ENCODE measurements at regions not wholly inside any gene's neighbourhood (a gene's known extent, or its start where the extent isn't known, plus 50 kb on each side); places are given as distances from the start of the nearest gene placed in this dataset.

DNA sequence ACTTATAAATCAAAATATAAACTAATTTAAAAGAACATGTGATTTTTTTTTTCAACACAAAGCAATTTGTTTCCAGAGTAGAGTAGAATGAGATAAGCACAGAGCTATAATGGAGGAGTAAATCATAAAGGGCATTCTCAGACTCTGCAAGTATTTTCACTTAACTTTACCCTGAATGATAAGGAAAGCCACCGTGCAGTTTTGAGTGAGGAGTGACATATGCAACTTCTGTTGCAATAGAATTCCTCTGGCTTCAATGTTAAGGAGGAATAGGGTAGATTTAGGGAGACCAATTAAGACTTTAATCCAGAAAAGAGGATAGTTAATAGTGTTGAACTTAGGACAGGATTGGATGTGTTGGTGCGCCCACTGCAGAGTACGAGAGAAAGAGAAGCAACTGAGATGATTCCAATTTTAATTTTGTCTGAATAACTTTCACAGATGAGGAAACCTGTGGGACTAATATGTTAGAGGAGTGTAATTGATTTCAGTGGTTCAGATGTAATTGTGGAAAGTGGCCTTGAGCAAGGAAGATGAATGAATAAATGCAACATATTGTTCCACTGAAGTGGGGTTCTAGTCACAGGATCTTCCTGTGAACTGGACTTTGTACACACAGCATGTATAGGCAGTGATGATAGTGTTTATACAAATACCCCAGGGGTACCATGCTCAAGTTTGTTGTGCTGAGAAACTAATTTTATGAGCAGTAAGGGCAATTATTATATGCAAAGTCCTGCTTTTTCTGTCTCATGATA is 255.5 kb upstream of the ANO3 start:
- no peak overlapping the region for H3K9ac ChIP-seq (ENCODE audit: low read depth, low read length)
- no peaks in the 10 kb centered on the region for H3K4me1 ChIP-seq (ENCODE audit: insufficient read depth, low read length)
- H3K4me2 ChIP-seq (ENCODE audit: insufficient read depth, low read length), result no peak overlapping the region
- no peak for ATAC-seq (ENCODE audit: insufficient read depth, low read depth)
- TF ChIP-seq, protein P1, sequence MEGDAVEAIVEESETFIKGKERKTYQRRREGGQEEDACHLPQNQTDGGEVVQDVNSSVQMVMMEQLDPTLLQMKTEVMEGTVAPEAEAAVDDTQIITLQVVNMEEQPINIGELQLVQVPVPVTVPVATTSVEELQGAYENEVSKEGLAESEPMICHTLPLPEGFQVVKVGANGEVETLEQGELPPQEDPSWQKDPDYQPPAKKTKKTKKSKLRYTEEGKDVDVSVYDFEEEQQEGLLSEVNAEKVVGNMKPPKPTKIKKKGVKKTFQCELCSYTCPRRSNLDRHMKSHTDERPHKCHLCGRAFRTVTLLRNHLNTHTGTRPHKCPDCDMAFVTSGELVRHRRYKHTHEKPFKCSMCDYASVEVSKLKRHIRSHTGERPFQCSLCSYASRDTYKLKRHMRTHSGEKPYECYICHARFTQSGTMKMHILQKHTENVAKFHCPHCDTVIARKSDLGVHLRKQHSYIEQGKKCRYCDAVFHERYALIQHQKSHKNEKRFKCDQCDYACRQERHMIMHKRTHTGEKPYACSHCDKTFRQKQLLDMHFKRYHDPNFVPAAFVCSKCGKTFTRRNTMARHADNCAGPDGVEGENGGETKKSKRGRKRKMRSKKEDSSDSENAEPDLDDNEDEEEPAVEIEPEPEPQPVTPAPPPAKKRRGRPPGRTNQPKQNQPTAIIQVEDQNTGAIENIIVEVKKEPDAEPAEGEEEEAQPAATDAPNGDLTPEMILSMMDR (IDR thresholded peaks at IDR 0.05; ENCODE audit: borderline replicate concordance, extremely low read depth, low read length, poor library complexity, severe bottlenecking), result no peak
- no peak for TF ChIP-seq EZH2 (IDR thresholded peaks at IDR 0.05; ENCODE audit: borderline replicate concordance, low read depth, low read length, severe bottlenecking)
- no peaks in the 10 kb centered on the region for H3K27me3 ChIP-seq (ENCODE audit: insufficient read depth, low read length, poor library complexity)
- H3K4me3 ChIP-seq (ENCODE audit: low read depth in 1 of 2, low read length in 2 of 2), result no peak overlapping the region
- H3K27ac ChIP-seq (ENCODE audit: low read length), result no peak overlapping the region
- no peak for DNase-seq
- H3K36me3 ChIP-seq (ENCODE audit: insufficient read depth, low read length), result no peaks in the 10 kb centered on the region
- no peaks in the 10 kb centered on the region for H3K79me2 ChIP-seq (ENCODE audit: insufficient read depth, low read length)
- no peak overlapping the region for H2AFZ ChIP-seq (ENCODE audit: low read depth, low read length)
- H4K20me1 ChIP-seq (ENCODE audit: insufficient read depth, low read length), result no peaks in the 10 kb centered on the region
- no peaks in the 10 kb centered on the region for H3K9me3 ChIP-seq (ENCODE audit: insufficient read depth, low read length, severe bottlenecking)

DNA sequence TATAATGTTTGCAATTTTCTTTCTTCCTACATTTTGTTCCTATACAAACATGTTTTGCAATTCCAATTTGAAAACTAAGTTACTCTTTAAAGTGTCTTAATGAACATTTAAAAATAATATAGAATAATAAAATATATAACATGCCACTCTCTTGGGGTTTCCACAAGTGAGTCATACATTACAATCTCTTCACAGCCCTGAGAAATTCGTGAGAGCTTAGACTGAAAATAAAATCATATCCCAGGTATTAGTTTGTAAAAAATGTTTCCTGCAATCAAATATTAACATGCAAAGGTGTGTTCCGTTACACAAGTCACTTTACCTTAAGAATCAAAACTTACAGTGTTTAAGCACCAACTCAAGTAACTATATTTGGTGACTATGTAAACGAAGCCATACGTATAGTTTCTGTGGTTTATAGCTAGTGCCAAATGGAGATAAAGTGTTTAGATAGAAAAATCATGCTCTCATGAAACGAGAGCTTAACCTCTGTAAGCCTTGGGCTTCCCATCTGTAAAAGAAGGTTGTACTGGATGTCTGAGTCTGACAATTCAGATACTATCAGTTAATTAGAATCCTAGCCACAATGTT is 253.6 kb upstream of the ANO3 start:
- no peak for ATAC-seq (ENCODE audit: insufficient read depth, low read depth)
- H2AFZ ChIP-seq (ENCODE audit: low read depth, low read length), result no peak overlapping the region
- H3K27ac ChIP-seq (ENCODE audit: low read length), result no peak overlapping the region

DNA sequence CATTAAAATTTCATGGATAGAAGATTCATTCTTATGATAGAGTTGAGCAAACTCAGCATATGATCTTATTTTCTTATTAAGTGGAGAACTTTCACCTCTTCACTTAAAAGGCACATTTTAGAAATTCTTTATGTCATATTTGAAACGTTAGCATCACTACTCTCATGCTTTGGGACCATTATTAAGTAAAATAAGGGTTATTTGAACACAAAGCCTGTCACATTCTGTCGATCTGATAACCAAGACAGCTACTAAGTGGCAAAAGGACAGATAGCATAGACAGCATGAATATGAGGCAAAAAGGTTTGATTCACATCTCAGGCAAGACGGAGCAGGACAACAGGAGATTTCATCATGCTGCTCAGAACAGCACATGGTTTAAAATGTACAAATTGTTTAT is 247.6 kb upstream of the ANO3 start:
- ATAC-seq (ENCODE audit: insufficient read depth, low read depth) (no peak), DNase-seq (no peak)
- H3K27ac ChIP-seq (ENCODE audit: low read length), result no peak overlapping the region
- H3K79me2 ChIP-seq (ENCODE audit: insufficient read depth, low read length), result no peaks in the 10 kb centered on the region
- H3K27me3 ChIP-seq (ENCODE audit: insufficient read depth, low read length, poor library complexity), result no peaks in the 10 kb centered on the region
- TF ChIP-seq, protein P1 (IDR thresholded peaks at IDR 0.05; ENCODE audit: borderline replicate concordance, extremely low read depth, low read length, poor library complexity, severe bottlenecking), result no peak
- no peak for TF ChIP-seq EZH2 (IDR thresholded peaks at IDR 0.05; ENCODE audit: borderline replicate concordance, low read depth, low read length, severe bottlenecking)
- no peak overlapping the region for H3K4me3 ChIP-seq (ENCODE audit: low read depth in 1 of 2, low read length in 2 of 2)
- H3K36me3 ChIP-seq (ENCODE audit: insufficient read depth, low read length), result no peaks in the 10 kb centered on the region
- H3K4me1 ChIP-seq (ENCODE audit: insufficient read depth, low read length), result no peaks in the 10 kb centered on the region
- H3K9me3 ChIP-seq (ENCODE audit: insufficient read depth, low read length, severe bottlenecking), result no peaks in the 10 kb centered on the region
- no peaks in the 10 kb centered on the region for H4K20me1 ChIP-seq (ENCODE audit: insufficient read depth, low read length)
- H2AFZ ChIP-seq (ENCODE audit: low read depth, low read length), result no peak overlapping the region
- no peak overlapping the region for H3K4me2 ChIP-seq (ENCODE audit: insufficient read depth, low read length)
- no peak overlapping the region for H3K9ac ChIP-seq (ENCODE audit: low read depth, low read length)

More for the DNA sequence above, 253.6 kb upstream of the ANO3 start:
- Histone ChIP-seq H3K9ac (ENCODE audit: low read depth, low read length) (no peak overlapping the region), H3K4me3 (ENCODE audit: low read depth in 1 of 2, low read length in 2 of 2) (no peak overlapping the region), H4K20me1 (ENCODE audit: insufficient read depth, low read length) (no peaks in the 10 kb centered on the region), H3K36me3 (ENCODE audit: insufficient read depth, low read length) (no peaks in the 10 kb centered on the region), H3K79me2 (ENCODE audit: insufficient read depth, low read length) (no peaks in the 10 kb centered on the region), H3K27me3 (ENCODE audit: insufficient read depth, low read length, poor library complexity) (no peaks in the 10 kb centered on the region), H3K9me3 (ENCODE audit: insufficient read depth, low read length, severe bottlenecking) (no peaks in the 10 kb centered on the region), H3K4me1 (ENCODE audit: insufficient read depth, low read length) (no peaks in the 10 kb centered on the region), H3K4me2 (ENCODE audit: insufficient read depth, low read length) (no peak overlapping the region)
- TF ChIP-seq, protein P1 (IDR thresholded peaks at IDR 0.05; ENCODE audit: borderline replicate concordance, extremely low read depth, low read length, poor library complexity, severe bottlenecking), result no peak
- no peak for TF ChIP-seq EZH2 (IDR thresholded peaks at IDR 0.05; ENCODE audit: borderline replicate concordance, low read depth, low read length, severe bottlenecking)
- DNase-seq, result no peak

Measured in DND-41 (cell line).